ENCODE measurements at regions not wholly inside any gene's neighbourhood (a gene's known extent, or its start where the extent isn't known, plus 50 kb on each side); places are given as distances from the start of the nearest gene placed in this dataset.

DNA sequence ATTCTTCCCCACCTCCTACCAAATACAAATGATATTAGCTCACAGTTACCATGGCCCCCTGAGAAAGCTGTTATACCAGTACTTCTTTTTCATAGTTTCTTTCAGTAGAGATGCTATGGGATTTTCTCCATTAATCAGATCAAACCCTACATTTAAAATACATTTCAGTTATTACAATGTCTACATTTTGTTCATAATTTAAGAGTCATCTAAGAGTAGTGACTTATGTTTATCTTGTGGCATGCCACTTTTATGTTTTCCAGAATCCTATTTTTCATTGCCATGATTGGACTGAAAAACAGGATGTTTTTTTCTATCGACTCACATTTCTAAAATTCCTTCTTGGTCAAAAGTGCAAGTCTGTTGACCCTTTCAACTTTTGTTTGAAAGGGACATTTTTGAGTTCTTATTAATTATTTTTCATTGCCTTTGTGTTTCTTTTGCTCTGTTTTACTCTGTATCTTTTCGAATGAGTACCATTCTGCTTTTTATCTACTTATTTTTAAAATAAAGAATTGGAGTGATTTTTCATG lies 77.4 kb upstream of the ANXA1 start:
- Histone ChIP-seq H3K4me1 (ENCODE audit: insufficient read depth, low read length) (no peaks in the 10 kb centered on the region), H3K9me3 (ENCODE audit: control insufficient read depth in 1 of 2, insufficient read depth in 1 of 2, low read length in 2 of 2) (no peaks in the 10 kb centered on the region), H3K27me3 (ENCODE audit: control insufficient read depth in 1 of 2, insufficient read depth in 2 of 2, low read length in 2 of 2) (peaks cover 0 to 3% of the 10 kb centered on the region in 2 experiments), H3K4me3 (ENCODE audit: low read length) (no peak overlapping the region), H3K27ac (ENCODE audit: low read depth in 1 of 2, low read length in 2 of 2) (no peak overlapping the region), H3K36me3 (ENCODE audit: insufficient read depth, low read length) (no peaks in the 10 kb centered on the region)
- CTCF ChIA-PET, result interaction anchor here (0.6 kb wide), 1 partner anchor 1996 kb away, joined by 3 read pairs; no protein-coding TSS in a partner anchor
- Mint-ChIP-seq H3K4me1 (ENCODE audit: low read depth) (no peaks in the 10 kb centered on the region), H3K9me3 (no peaks in the 10 kb centered on the region), H3K4me3 (no peak overlapping the region), H3K27ac (no peak overlapping the region), H3K27me3 (peaks cover 25% of the 10 kb centered on the region), H3K36me3 (ENCODE audit: low read depth) (no peaks in the 10 kb centered on the region)
- no peak for DNase-seq
- ATAC-seq (ENCODE audit: poor library complexity), result no peak
- intact Hi-C loops (cut with DNase I, micrococcal nuclease), result no loop called here
- POLR2A ChIA-PET, result no interaction called here
- TF ChIP-seq, protein P1, sequence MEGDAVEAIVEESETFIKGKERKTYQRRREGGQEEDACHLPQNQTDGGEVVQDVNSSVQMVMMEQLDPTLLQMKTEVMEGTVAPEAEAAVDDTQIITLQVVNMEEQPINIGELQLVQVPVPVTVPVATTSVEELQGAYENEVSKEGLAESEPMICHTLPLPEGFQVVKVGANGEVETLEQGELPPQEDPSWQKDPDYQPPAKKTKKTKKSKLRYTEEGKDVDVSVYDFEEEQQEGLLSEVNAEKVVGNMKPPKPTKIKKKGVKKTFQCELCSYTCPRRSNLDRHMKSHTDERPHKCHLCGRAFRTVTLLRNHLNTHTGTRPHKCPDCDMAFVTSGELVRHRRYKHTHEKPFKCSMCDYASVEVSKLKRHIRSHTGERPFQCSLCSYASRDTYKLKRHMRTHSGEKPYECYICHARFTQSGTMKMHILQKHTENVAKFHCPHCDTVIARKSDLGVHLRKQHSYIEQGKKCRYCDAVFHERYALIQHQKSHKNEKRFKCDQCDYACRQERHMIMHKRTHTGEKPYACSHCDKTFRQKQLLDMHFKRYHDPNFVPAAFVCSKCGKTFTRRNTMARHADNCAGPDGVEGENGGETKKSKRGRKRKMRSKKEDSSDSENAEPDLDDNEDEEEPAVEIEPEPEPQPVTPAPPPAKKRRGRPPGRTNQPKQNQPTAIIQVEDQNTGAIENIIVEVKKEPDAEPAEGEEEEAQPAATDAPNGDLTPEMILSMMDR (IDR thresholded peaks at IDR 0.05), result no peak

DNA sequence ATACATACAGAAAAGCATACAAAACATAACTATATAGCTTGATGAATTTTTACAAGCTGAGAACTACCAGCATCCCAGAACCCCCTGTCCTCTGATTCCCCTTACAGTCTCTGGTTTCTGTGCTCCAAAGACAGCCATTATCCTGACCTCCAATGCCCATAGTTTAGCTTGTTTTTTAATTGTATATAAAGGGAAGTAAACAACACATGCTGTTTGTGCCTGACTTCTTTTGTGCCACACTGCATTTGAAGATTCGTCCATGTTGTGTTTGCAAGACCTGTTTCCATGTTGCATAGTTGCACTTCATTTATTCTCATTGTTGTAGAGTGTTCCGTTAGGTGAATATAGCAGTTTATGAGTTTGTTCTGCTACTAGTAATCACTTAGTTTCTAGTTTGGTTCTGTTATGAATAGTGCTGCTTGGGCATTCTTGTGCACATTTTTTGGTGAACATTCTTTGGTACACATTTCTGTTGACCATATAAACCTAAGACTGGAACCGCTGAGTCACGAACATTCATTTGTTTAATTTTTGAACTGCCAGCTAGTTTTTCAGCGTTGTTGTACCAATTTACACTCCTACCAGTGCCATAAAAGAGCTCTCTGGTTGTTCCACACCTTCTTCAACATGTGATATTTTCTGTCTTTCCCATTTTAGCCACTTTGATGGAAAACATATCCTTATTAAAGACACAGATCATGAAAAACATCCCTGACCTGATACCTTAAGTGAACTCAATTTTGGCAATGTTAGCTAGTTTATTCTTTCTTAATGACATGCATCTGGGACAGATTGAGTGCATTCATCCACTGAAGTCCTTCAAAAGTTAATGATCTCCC lies 78.1 kb upstream of the ANXA1 start:
- Mint-ChIP-seq H3K4me3 (no peak overlapping the region), H3K27me3 (peaks cover 22% of the 10 kb centered on the region), H3K9me3 (no peaks in the 10 kb centered on the region), H3K27ac (no peak overlapping the region), H3K36me3 (ENCODE audit: low read depth) (no peaks in the 10 kb centered on the region), H3K4me1 (ENCODE audit: low read depth) (no peaks in the 10 kb centered on the region)
- no peak overlapping the region for H3K4me3 ChIP-seq (ENCODE audit: low read length)
- no peak overlapping the region for H3K27ac ChIP-seq (ENCODE audit: low read depth in 1 of 2, low read length in 2 of 2)
- TF ChIP-seq, protein P1 (IDR thresholded peaks at IDR 0.05), result no peak
- ATAC-seq (ENCODE audit: poor library complexity) (no peak), DNase-seq (no peak)
- POLR2A ChIA-PET, result no interaction called here
- intact Hi-C loops (cut with DNase I, micrococcal nuclease), result no loop called here
- no peaks in the 10 kb centered on the region for H3K9me3 ChIP-seq (ENCODE audit: control insufficient read depth in 1 of 2, insufficient read depth in 1 of 2, low read length in 2 of 2)
- H3K27me3 ChIP-seq (ENCODE audit: control insufficient read depth in 1 of 2, insufficient read depth in 2 of 2, low read length in 2 of 2), result peaks cover 0 to 3% of the 10 kb centered on the region in 2 experiments
- H3K4me1 ChIP-seq (ENCODE audit: insufficient read depth, low read length), result no peaks in the 10 kb centered on the region
- no peaks in the 10 kb centered on the region for H3K36me3 ChIP-seq (ENCODE audit: insufficient read depth, low read length)
- CTCF ChIA-PET, result interaction anchor here (0.6 kb wide), 1 partner anchor 1996 kb away, joined by 3 read pairs; no protein-coding TSS in a partner anchor

DNA sequence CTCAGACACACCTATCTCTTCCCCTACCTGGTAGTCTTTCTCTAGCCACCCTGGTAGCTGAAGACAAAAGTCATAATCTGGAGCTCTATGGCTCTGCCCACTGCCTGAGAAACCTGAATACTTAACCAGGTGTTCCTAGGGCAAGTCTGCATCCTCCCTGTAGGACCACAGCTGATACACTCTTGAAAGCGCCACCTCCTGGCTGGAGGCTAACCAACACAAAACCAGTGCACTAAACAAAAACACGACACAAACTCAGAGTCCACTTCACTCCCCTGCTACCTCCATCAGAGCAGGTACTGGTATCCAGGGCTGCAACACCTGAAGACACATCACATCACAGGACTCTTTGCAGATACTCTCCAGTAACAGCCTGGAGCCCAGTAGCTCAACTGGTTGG lies 84.6 kb upstream of the ANXA1 start:
- Histone ChIP-seq H3K36me3 (ENCODE audit: insufficient read depth, low read length) (no peaks in the 10 kb centered on the region), H3K27me3 (ENCODE audit: control insufficient read depth in 1 of 2, insufficient read depth in 2 of 2, low read length in 2 of 2) (no peaks in the 10 kb centered on the region), H3K27ac (ENCODE audit: low read depth in 1 of 2, low read length in 2 of 2) (no peak overlapping the region), H3K4me1 (ENCODE audit: insufficient read depth, low read length) (no peaks in the 10 kb centered on the region), H3K9me3 (ENCODE audit: control insufficient read depth in 1 of 2, insufficient read depth in 1 of 2, low read length in 2 of 2) (peaks cover 0 to 3% of the 10 kb centered on the region in 2 experiments), H3K4me3 (ENCODE audit: low read length) (no peak overlapping the region)
- DNase-seq (no peak), ATAC-seq (ENCODE audit: poor library complexity) (no peak)
- H3K9me3 Mint-ChIP-seq, result no peaks in the 10 kb centered on the region
- intact Hi-C loops (cut with DNase I, micrococcal nuclease), result loop anchor here in 1 of 2 experiments (10.0 kb wide), 1 partner anchor 58 kb away; no protein-coding TSS in a partner anchor
- no peaks in the 10 kb centered on the region for H3K4me1 Mint-ChIP-seq (ENCODE audit: low read depth)
- H3K27ac Mint-ChIP-seq, result no peak overlapping the region
- peaks cover 15% of the 10 kb centered on the region for H3K27me3 Mint-ChIP-seq
- H3K36me3 Mint-ChIP-seq (ENCODE audit: low read depth), result no peaks in the 10 kb centered on the region
- POLR2A ChIA-PET, result no interaction called here
- CTCF ChIA-PET, result no interaction called here
- TF ChIP-seq, protein P1 (IDR thresholded peaks at IDR 0.05), result no peak
- H3K4me3 Mint-ChIP-seq, result no peak overlapping the region
